IPS DF 6.9 (cell line): ENCODE measurements at regions not wholly inside any gene's neighbourhood (a gene's known extent, or its start where the extent isn't known, plus 50 kb on each side); places are given as distances from the start of the nearest gene placed in this dataset.

Source experiments
- DNase-seq: peaks from one replicate; pipeline ENCODE4 v3.0.0-alpha.2; 2013; ENCODE audit warnings: low read depth, low spot score
- H3K27ac ChIP-seq: one replicate; pipeline ENCODE4 v1.5.1; 2013; ENCODE audit warnings: low read length, control low read depth
- H3K27me3 ChIP-seq: 2 replicates; pipeline ENCODE4 v1.6.1; 2013; ENCODE audit warnings: mild to moderate bottlenecking, low read length; ENCODE audit not compliant: control insufficient read depth, insufficient read depth
- H3K36me3 ChIP-seq: 2 replicates; pipeline ENCODE4 v1.6.1; 2013; ENCODE audit warnings: low read length; ENCODE audit not compliant: control insufficient read depth, insufficient read depth
- H3K4me1 ChIP-seq: 2 replicates; pipeline ENCODE4 v1.6.1; 2013; ENCODE audit warnings: low read length; ENCODE audit not compliant: control insufficient read depth, insufficient read depth
- H3K4me3 ChIP-seq: 2 replicates; pipeline ENCODE4 v1.5.1; 2013; ENCODE audit warnings: mild to moderate bottlenecking, low read length
- H3K9me3 ChIP-seq: 2 replicates; pipeline ENCODE4 v1.6.1; 2013; ENCODE audit warnings: low read length, inconsistent platforms; ENCODE audit not compliant: control insufficient read depth, insufficient read depth
- WGBS: extraction: QIAGEN DNeasy Blood & Tissue Kit; methylation state at CpG from one replicate; pipeline ENCODE4 v1.1.7; 2013; ENCODE audit warnings: mixed read lengths, missing lambda C conversion rate; ENCODE audit not compliant: insufficient read length, insufficient coverage; 5-methylcytosine and 5-hydroxymethylcytosine counted together

DNA sequence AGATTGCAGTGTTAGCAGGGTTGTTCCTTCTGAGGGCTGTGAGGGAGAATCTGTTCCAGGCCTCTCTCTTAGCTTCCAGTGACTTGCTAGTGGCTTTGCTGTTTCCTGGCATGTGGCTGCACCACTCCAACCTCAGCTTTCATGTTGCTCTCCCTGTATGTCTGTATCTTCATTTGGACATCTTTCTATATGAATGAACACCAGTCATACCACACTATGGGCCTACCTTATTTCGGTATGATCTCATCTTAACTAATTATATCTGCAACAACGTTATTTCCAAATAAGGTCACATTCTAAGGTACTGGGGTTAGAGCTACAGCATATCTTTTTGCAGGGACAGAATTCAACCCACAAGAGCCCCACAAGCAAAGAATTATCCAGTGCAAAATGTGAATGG lies 356.7 kb upstream of the UMPS start:
- DNase-seq = no peak
- Histone ChIP-seq H3K4me3 (no peak overlapping the region), H3K4me1 (no peaks in the 10 kb centered on the region), H3K9me3 (no peaks in the 10 kb centered on the region), H3K36me3 (no peaks in the 10 kb centered on the region), H3K27ac (no peak overlapping the region), H3K27me3 (no peaks in the 10 kb centered on the region)
- no CpG with 5 or more reads among the region's 2 CpGs for WGBS

DNA sequence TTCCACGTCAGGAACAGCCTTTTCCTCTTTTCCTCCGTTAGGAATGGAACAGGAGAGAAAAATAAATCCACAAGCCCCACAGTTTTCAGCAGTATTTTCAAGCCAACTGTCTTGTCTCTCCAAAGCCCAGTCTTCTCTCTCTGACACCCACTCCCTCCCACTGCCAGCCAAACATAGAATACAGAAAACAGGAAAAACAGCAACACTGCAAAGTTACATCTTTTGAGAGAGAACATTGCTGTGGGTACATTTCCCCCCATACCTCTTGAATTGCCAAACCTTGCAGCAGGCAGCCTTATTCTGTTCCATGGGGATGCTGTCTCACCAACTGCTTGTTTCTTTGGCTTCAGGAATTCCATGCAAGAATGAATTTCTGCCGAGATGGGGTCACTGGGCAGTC lies 355.7 kb upstream of the UMPS start:
- no peaks in the 10 kb centered on the region for H3K36me3 ChIP-seq
- no peaks in the 10 kb centered on the region for H3K4me1 ChIP-seq
- no peaks in the 10 kb centered on the region for H3K27me3 ChIP-seq
- H3K9me3 ChIP-seq = no peaks in the 10 kb centered on the region
- no peak overlapping the region for H3K27ac ChIP-seq
- no CpG with 5 or more reads among the region's 3 CpGs for WGBS
- DNase-seq = no peak
- no peak overlapping the region for H3K4me3 ChIP-seq

DNA sequence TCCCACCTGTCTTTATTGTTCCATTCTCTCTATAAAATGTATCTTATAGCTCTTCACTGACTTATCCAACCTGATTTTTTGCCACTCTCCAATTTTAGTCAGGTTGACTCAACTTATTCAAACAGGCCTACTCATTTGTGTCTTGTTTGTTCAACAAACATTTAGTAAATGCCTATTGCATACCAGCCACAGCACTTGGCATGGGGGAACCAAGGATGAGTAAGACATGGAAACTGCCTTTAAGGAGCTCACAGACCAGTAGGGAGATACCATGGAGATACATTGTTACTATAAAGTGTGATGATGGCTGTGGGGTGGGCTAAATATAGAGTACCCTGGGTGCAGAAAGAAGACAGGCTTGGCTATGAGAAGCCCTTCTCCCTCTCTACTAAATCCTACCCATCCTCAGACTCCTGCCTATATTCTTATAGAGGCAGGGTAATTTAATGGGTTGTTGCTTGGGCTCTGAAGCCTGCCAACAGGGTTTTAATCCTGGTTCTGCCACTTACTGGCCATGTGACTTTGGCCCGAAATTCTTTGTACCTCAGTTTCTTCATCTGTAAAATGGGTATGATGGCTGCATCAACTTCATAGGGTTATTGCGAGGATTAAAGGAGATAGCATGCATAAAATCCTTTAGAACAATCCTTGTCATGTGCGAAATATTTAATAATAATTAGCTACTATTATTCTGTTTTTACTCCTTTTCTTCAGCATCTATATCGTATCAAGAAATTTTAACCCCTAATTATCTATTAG lies 348.5 kb upstream of the UMPS start:
- H3K27me3 ChIP-seq = no peaks in the 10 kb centered on the region
- WGBS = no CpG with 5 or more reads among the region's 4 CpGs
- H3K9me3 ChIP-seq = no peaks in the 10 kb centered on the region
- H3K36me3 ChIP-seq = no peaks in the 10 kb centered on the region
- H3K4me3 ChIP-seq = no peak overlapping the region
- no peak overlapping the region for H3K27ac ChIP-seq
- no peak for DNase-seq
- H3K4me1 ChIP-seq = no peaks in the 10 kb centered on the region

DNA sequence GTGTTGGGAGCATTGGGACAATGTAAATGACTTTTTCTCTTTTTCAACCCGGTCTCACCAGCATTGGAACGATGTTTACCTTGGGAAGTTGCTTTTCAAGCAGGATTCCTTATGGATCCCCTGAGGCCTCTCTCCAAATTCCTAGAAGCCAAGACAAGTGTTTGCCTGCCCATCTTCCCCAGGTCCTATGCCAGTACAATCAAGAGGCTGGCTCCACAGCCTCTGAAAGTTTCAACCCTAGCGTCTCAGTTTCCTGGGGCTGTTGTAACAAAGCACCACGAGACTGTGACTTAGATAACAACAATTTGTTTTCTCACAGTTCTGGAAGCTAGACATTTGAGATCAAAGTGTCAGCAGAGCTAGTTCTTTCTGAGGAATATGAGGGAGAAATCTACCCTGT lies 347.2 kb upstream of the UMPS start:
- DNase-seq = no peak
- no peak overlapping the region for H3K27ac ChIP-seq
- no peaks in the 10 kb centered on the region for H3K9me3 ChIP-seq
- no peaks in the 10 kb centered on the region for H3K27me3 ChIP-seq
- no peaks in the 10 kb centered on the region for H3K4me1 ChIP-seq
- no peak overlapping the region for H3K4me3 ChIP-seq
- no CpG with 5 or more reads among the region's 4 CpGs for WGBS
- H3K36me3 ChIP-seq = no peaks in the 10 kb centered on the region

DNA sequence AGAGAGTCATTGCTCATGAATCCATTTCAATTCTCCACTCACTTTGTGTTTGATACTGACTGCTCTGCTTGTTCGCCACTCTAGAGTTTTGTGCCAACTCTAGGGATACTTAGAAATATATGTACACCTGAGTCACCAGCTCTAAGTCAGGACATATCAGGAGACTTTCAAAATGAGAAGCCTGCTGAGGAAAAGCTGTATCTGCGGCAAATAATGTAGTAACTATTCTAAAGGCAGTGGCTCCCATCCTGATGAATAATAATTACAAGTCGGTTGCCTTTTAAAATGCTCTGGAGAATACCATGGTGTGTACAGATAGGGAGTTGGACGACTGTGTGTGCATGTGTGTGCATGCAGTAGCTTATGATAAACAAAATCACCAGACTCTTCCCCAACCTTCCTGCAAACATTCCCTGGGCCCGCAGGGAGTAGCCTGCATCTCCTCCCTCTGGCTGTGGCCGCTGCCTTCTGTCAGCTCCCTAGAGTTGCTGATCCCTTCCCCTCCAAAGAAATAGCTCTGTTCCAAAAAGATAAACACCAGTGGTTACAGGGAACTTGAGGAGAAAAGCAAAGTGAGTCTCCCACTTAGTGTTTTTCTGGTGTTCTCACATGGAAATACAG lies 346.3 kb upstream of the UMPS start:
- H3K27me3 ChIP-seq = no peaks in the 10 kb centered on the region
- WGBS = no CpG with 5 or more reads among the region's 6 CpGs
- no peaks in the 10 kb centered on the region for H3K9me3 ChIP-seq
- DNase-seq = no peak
- no peaks in the 10 kb centered on the region for H3K4me1 ChIP-seq
- H3K4me3 ChIP-seq = no peak overlapping the region
- no peak overlapping the region for H3K27ac ChIP-seq
- H3K36me3 ChIP-seq = no peaks in the 10 kb centered on the region

DNA sequence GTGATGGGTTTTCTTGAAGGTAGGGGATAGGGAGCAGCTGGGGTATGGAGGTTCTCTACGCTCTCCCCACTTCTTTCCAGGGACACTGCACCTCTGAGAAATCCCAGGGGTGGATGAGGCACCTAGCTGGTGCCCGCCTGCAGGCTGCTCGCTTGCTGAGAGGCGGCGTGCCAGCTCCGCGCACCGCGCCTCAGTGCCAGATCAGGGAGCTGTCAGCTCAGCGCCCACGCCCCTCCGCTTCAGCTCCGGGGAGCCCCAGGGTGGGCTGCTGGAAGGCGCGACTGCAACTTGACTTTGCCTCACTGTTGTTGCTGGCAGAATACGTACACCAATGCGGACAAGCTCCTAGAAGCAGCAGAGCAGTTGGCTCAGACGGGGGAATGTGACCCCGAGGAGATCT lies 345.7 kb upstream of the UMPS start:
- Histone ChIP-seq H3K27me3 (no peaks in the 10 kb centered on the region), H3K9me3 (no peaks in the 10 kb centered on the region), H3K27ac (no peak overlapping the region), H3K36me3 (no peaks in the 10 kb centered on the region), H3K4me3 (no peak overlapping the region), H3K4me1 (no peaks in the 10 kb centered on the region)
- DNase-seq = no peak
- WGBS = no CpG with 5 or more reads among the region's 19 CpGs

DNA sequence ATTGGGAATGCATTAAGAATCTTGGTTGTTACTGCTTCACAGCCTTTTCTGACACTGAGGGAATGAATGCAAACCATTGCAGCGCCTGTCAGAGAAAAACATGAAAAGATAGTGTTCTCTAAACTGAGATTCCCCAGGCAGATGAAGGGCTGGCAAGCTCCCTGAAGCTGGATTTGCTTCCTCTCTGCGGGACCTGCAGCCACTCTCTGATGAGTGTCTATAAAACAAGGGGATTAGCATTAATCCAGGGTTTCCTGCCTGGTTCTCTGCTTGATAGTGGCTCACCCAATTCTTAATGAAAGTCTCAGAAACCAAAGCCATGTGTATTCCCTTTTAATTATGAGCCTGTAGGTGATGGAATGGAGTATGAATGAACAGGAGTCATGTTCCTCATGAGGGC lies 344.3 kb upstream of the UMPS start:
- Histone ChIP-seq H3K9me3 (no peaks in the 10 kb centered on the region), H3K4me3 (no peak overlapping the region), H3K27me3 (no peaks in the 10 kb centered on the region), H3K36me3 (no peaks in the 10 kb centered on the region), H3K4me1 (no peaks in the 10 kb centered on the region), H3K27ac (no peak overlapping the region)
- WGBS = no CpG with 5 or more reads among the region's 2 CpGs
- no peak for DNase-seq

DNA sequence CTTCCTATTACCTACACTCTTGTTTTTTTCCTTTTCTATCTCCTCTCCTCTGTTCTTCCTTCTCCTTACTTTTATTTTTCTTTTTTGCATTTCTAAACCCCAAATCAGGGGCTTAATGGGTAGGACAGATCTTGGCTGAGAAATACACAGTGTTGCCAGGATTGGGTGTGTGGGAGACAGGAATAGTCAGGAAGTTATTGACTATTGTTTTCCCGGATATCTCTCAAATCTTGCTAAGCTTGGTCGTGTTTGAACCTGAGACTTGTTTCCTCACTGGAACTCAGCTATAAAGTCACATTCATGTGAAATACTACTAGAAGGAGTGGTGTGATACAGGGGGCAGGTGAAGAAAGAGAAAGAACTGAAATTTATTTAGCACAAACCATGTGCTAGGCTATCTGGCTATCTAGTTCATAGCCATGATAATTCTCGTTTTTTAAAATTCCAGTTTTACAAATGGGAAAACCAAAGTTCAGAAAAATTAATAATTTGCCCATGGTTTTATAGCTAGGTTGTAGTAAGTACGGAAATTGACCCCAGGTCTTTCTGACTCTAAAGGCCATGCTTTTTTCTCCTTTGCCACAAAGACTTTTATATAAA lies 343.2 kb upstream of the UMPS start:
- Histone ChIP-seq H3K27me3 (no peaks in the 10 kb centered on the region), H3K27ac (no peak overlapping the region), H3K4me3 (no peak overlapping the region), H3K9me3 (no peaks in the 10 kb centered on the region), H3K4me1 (no peaks in the 10 kb centered on the region), H3K36me3 (no peaks in the 10 kb centered on the region)
- WGBS = no CpG with 5 or more reads among the region's 4 CpGs
- DNase-seq = no peak

DNA sequence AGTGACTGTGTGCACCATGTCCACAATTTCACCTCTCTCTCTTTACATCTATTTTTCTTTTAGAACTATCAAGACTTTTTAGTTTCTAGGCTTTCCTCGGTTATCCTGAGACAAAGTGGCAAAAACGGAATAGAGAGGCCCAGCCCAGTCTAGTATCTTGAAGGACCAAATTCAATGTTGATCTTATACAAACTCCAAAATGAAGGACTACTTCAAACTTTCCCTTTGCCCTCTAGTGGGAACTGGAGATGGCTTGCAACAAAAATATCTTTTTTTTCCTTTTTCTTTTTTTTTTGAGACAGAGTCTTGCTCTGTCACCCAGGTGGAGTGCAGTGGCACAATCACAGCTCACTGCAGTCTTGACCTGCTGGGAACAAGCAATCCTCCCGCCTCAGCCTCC lies 338.5 kb upstream of the UMPS start:
- H3K36me3 ChIP-seq = no peaks in the 10 kb centered on the region
- WGBS = no CpG with 5 or more reads among the region's 3 CpGs
- H3K4me3 ChIP-seq = no peak overlapping the region
- H3K4me1 ChIP-seq = no peaks in the 10 kb centered on the region
- no peak for DNase-seq
- H3K9me3 ChIP-seq = no peaks in the 10 kb centered on the region
- no peaks in the 10 kb centered on the region for H3K27me3 ChIP-seq
- H3K27ac ChIP-seq = no peak overlapping the region

DNA sequence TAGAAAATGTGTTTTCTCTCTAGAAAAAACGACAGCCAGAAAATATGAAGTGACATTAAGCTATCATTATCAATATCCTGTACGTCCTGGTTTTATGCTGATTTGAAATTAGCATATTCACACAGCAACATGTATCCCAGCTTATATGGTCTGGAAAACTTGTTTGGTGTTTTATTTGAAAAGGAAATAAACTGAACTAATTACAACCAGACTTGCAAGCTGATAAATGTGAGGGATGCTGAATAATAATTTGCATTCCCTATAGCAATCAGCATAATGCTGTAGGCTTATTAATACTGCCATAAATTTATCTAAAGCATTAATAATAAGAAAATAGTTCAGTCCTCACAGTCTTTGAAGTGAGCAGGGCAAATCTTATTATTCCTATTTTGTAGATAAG lies 336.9 kb upstream of the UMPS start:
- H3K36me3 ChIP-seq = no peaks in the 10 kb centered on the region
- no peak overlapping the region for H3K27ac ChIP-seq
- H3K4me1 ChIP-seq = no peaks in the 10 kb centered on the region
- WGBS = no CpG with 5 or more reads among the region's 2 CpGs
- no peak overlapping the region for H3K4me3 ChIP-seq
- no peaks in the 10 kb centered on the region for H3K27me3 ChIP-seq
- no peak for DNase-seq
- H3K9me3 ChIP-seq = no peaks in the 10 kb centered on the region

DNA sequence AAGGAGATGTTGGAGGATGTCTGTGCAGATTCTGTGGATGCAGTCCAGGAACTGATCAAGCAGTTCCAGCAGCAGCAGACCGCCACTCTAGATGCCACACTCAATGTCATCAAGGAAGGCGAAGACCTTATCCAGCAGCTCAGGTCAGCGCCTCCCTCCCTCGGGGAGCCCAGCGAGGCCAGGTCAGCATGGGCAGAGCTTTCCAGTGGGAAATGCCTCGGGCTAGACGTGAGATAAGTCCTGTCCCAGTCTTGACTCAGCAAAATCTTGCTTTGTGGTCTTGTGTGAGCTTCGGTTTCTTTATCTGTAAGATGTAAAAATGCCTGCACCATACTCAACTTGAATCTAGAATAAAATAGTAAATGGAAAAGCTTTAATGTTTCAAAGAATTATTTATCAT lies 335.1 kb upstream of the UMPS start:
- H3K4me3 ChIP-seq = no peak overlapping the region
- DNase-seq = no peak
- no peak overlapping the region for H3K27ac ChIP-seq
- H3K9me3 ChIP-seq = no peaks in the 10 kb centered on the region
- no peaks in the 10 kb centered on the region for H3K36me3 ChIP-seq
- no CpG with 5 or more reads among the region's 8 CpGs for WGBS
- H3K4me1 ChIP-seq = no peaks in the 10 kb centered on the region
- H3K27me3 ChIP-seq = no peaks in the 10 kb centered on the region
